Muscle layer of colon (tissue), 2 donors: ENCODE measurements at regions not wholly inside any gene's neighbourhood (a gene's known extent, or its start where the extent isn't known, plus 50 kb on each side); places are given as distances from the start of the nearest gene placed in this dataset.

Source experiments
- H3K27ac ChIP-seq: one replicate; pipeline ENCODE4 v1.7.0; 2013; ENCODE audit warnings: low read depth, mild to moderate bottlenecking, low read length, moderate library complexity
- H3K27me3 ChIP-seq, 2 donors: one replicate each; pipeline ENCODE4 v1.7.0; 2013; ENCODE audit warnings: low read length in 2 of 2, mild to moderate bottlenecking in 2 of 2; ENCODE audit not compliant: insufficient read depth in 2 of 2, control insufficient read depth in 1 of 2
- H3K36me3 ChIP-seq: one replicate; pipeline ENCODE4 v1.7.0; 2013; ENCODE audit warnings: mild to moderate bottlenecking, low read length; ENCODE audit not compliant: insufficient read depth
- H3K4me1 ChIP-seq: one replicate; pipeline ENCODE4 v1.7.0; 2013; ENCODE audit warnings: mild to moderate bottlenecking, low read length; ENCODE audit not compliant: insufficient read depth
- H3K4me3 ChIP-seq, 2 donors: one replicate each; pipeline ENCODE4 v1.7.0; 2013; ENCODE audit warnings: low read length in 2 of 2, low read depth in 1 of 2, mild to moderate bottlenecking in 1 of 2, moderate library complexity in 1 of 2
- H3K9ac ChIP-seq: one replicate; pipeline ENCODE4 v1.7.0; 2013; ENCODE audit warnings: low read length
- H3K9me3 ChIP-seq: one replicate; pipeline ENCODE4 v1.7.0; 2013; ENCODE audit warnings: mild to moderate bottlenecking, low read length
- donor health status: abdominal sarcoma.
- donor health status: Adenocarcinoma of cecum.

DNA sequence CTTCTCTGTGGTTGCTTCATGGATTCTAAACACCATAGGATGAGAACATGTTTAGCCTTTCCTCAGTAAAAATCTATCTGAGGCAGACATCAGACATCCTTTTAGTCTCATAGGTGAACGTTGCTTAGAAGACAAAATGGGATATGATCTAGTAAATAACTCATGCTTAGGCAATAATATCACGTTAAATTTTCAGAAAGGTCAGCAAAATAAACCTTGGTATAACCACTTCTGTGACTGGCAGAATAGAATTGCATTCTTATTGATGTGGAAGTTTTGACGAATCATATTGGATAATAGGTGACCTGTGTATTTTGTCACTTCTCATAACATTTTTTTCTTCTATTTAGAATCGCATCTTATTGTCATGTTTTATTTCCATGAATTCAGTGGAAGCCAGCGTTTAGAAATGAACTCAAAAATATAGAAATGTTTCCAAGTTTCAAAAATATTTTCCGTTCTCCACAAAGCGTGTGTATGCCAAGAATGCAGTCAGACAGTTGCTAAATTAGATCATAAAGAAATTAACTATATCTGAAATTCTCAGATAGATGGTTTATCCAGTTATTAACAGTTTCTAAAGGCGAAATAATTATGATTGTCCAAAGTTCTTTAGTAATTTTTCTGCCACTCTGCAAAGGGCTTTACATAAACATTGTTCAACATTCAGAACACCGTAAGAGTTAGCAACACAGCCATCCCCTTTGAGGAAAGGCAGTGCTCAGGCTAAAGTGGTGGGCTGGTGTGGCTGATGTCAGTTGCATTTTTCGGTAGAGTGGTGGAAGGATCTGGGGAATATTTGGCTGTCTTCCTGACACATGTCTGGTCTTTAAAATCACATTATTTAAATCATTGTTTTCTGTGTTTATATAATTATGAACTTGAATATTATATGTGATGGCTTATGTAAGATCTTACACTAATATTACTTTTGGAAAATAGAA is 827.2 kb downstream of the MTRR start:
- no peaks in the 10 kb centered on the region for H3K36me3 ChIP-seq
- no peaks in the 10 kb centered on the region for H3K9me3 ChIP-seq
- H3K4me3 ChIP-seq, result no peak overlapping the region
- H3K27ac ChIP-seq, result no peak overlapping the region
- no peaks in the 10 kb centered on the region for H3K4me1 ChIP-seq
- H3K9ac ChIP-seq, result no peak overlapping the region
- H3K27me3 ChIP-seq, result no peaks in the 10 kb centered on the region

DNA sequence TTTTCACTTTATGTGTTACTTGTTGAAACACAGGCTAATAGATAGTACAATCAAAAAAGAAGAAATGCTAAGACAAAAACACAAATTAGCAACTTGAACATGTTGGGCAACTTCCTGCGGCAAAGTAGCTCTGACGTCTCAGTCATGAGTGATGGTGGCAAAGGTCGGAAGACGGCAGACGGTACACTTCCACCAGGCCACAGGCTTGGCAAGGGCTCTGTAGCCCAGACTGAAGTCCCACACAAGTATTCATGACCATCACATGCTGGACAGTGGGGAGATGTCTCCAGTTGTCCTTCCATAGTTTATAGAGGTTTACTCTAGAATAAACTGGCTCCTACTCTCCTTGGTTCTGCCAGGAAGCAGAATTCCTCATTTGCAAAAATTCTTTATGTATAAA is 831.3 kb downstream of the MTRR start:
- no peak overlapping the region for H3K27ac ChIP-seq

DNA sequence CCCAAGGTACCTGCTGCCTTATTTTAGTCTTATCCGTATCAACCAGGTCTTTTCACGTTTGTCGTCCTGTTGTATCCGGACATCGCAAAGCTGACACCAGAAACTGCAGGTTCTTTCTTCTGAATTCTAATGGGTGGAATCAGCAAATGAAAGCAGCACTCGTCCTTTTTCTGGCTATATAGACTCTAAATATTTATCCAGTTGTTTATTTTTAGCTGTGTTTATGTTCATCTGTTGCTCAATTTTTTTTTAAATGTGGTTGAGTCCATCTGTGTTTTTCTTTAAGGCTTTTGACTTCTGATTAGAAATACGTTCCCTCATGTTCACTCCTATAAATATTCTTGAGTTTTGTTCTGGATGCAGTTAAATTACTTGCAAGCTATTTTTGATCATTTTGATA is 831.7 kb downstream of the MTRR start:
- Histone ChIP-seq H3K27ac (no peak overlapping the region), H3K4me1 (no peaks in the 10 kb centered on the region), H3K9me3 (no peaks in the 10 kb centered on the region), H3K4me3 (no peak overlapping the region), H3K36me3 (no peaks in the 10 kb centered on the region), H3K9ac (no peak overlapping the region), H3K27me3 (no peaks in the 10 kb centered on the region)

More for the DNA sequence above, 831.3 kb downstream of the MTRR start:
- no peaks in the 10 kb centered on the region for H3K9me3 ChIP-seq
- no peaks in the 10 kb centered on the region for H3K4me1 ChIP-seq
- no peaks in the 10 kb centered on the region for H3K27me3 ChIP-seq
- H3K36me3 ChIP-seq, result no peaks in the 10 kb centered on the region
- H3K9ac ChIP-seq, result no peak overlapping the region
- no peak overlapping the region for H3K4me3 ChIP-seq

DNA sequence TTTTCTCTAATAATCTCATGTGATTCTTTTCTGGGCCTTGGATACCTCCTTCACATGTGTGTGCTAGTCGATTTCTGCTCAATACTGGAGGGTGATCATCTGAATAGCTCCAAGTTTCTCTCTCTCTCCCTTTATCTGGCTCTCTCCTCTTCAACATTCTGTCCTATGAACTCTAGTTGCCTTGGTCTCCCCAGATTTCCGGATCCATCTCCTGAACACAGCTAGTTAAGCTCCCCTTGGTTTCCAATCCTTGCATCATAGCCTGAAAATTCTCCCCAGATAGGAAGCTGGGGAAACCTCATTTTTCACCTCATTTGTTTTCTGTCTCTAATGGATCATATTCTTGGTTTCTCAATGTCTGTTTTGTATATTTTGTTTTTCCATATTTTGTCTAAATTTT is 832.3 kb downstream of the MTRR start:
- Histone ChIP-seq H3K27me3 (no peaks in the 10 kb centered on the region), H3K4me3 (no peak overlapping the region), H3K9me3 (no peaks in the 10 kb centered on the region), H3K9ac (no peak overlapping the region), H3K27ac (no peak overlapping the region), H3K4me1 (no peaks in the 10 kb centered on the region), H3K36me3 (no peaks in the 10 kb centered on the region)

DNA sequence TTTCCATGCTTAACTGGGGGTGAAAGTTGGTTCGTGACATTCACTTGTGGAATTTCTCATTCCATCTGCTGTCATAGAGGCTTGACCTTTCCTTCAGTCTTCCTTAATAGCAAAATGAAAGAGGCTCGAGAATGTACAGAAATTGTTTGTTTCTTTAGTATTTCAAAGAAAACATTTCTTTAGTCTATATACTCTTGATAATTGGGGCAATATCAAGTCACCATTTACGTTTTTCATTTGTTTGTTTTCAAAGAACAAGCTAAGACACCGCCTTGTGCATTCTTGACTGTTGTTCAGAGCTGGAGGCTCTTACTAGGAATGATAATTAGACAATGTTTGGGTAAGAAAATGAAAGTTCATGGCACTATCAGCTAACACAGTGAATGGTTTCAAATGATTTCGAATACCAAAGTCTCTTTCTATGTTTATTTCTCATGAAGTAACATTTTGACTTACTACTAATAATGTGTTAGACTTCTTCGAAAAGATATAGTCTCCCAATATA is 835.4 kb downstream of the SEMA5A start:
- Histone ChIP-seq H3K27ac (no peak overlapping the region), H3K9ac (no peak overlapping the region), H3K27me3 (no peaks in the 10 kb centered on the region), H3K4me1 (no peaks in the 10 kb centered on the region), H3K4me3 (no peak overlapping the region), H3K9me3 (no peaks in the 10 kb centered on the region), H3K36me3 (no peaks in the 10 kb centered on the region)

DNA sequence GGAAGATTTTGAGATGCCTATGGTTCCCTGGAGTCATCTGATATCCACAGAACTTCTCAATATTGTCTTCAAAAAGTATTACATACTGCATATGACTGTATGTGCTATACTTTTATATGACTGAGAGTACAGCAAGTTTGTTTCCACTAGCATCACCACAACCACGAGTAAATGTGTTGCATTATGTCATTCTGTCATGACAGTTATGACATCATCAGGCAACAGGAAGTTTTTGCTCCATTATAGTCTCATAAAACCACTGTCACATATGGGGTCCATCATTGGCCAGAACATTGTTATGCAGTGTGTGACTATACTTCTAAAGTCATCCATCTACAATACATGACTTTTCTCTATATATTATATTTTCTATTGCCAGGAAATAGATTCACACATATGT is 831.7 kb downstream of the SEMA5A start:
- Histone ChIP-seq H3K36me3 (no peaks in the 10 kb centered on the region), H3K9me3 (no peaks in the 10 kb centered on the region), H3K4me1 (no peaks in the 10 kb centered on the region), H3K4me3 (no peak overlapping the region), H3K9ac (no peak overlapping the region), H3K27me3 (no peaks in the 10 kb centered on the region), H3K27ac (no peak overlapping the region)

DNA sequence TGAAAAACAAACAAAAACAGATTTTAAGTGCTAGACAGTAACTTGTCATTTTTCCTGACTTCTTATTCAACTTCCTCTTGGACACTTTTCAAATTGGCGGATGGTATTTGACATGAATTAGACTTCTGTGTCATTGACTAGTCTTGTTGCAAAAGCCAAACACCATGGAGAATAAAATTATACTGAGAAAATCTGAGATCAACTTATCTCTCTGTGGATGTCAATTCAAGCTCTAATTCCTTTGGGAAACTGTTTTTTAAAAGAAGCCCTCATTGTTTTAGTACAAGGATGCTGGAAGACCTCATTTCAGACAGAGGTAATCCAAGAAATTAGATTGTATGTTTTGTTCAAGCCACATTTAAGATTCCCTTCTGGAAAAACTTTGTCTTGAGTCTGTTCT is 831.0 kb downstream of the SEMA5A start:
- no peaks in the 10 kb centered on the region for H3K9me3 ChIP-seq
- no peak overlapping the region for H3K9ac ChIP-seq

DNA sequence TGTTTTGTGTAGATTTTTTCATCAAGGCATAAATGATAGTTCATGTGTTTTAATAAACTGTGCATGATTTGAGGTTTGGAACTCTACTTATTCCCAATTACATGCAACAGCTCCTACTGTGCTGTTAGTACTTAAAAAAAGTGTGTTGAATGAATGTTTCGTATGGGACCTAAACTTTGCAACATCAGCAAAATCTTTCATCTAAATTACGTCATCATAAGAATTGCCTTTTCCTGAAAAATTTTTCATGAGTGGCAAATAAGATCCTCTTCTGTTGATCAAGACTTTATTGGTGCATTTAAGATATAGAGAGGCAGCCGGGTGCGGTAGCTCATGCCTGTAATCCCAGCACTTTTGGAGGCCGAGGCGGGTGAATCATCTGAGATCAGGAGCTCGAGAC is 826.1 kb downstream of the SEMA5A start:
- H3K9me3 ChIP-seq, result no peaks in the 10 kb centered on the region
- H3K27ac ChIP-seq, result no peak overlapping the region
- no peaks in the 10 kb centered on the region for H3K4me1 ChIP-seq
- H3K36me3 ChIP-seq, result no peaks in the 10 kb centered on the region
- H3K9ac ChIP-seq, result no peak overlapping the region
- no peaks in the 10 kb centered on the region for H3K27me3 ChIP-seq
- H3K4me3 ChIP-seq, result no peak overlapping the region

More for the DNA sequence above, 831.0 kb downstream of the SEMA5A start:
- no peak overlapping the region for H3K4me3 ChIP-seq
- no peak overlapping the region for H3K27ac ChIP-seq
- H3K36me3 ChIP-seq, result no peaks in the 10 kb centered on the region
- no peaks in the 10 kb centered on the region for H3K4me1 ChIP-seq
- no peaks in the 10 kb centered on the region for H3K27me3 ChIP-seq

DNA sequence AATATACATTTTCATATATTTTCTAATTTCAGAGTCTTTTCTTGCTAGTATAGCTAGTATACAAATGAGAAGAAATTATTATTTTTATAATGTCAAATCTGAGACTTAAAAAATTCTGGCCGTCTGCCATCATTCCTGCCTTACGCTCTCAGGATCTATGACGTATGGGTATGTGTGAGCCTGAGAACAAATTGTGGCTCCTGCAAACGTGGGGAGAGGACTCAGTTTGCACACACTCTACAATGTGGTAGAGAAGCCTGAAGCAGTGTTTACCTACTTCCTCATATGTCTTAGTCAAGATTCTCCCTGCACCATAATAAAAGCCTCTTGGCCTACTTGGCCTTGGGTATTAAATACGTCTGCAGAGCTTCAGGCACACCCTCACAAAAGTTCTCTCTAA is 825.4 kb downstream of the SEMA5A start:
- no peaks in the 10 kb centered on the region for H3K9me3 ChIP-seq
- no peaks in the 10 kb centered on the region for H3K36me3 ChIP-seq

DNA sequence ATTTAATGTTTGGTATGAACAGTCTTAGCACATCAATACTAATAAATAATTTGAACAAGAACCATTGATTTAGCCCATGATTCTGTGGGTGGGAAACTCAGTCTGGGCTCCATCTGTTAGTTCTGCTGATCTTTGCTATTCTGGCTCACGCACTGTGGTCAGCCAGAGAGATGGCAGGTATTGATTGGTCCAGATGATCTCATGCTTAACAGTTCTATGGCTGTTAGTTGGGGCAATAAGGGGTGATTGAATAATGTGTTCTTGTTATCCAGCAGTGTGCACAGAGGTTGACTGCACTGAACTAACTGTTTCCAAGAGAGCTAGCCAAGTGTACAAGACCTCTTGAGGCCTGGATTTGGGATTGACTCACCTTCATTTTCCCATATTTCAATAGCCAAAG is 824.3 kb downstream of the SEMA5A start:
- Histone ChIP-seq H3K27ac (no peak overlapping the region), H3K27me3 (no peaks in the 10 kb centered on the region), H3K9ac (no peak overlapping the region)

More for the DNA sequence above, 825.4 kb downstream of the SEMA5A start:
- Histone ChIP-seq H3K4me3 (no peak overlapping the region), H3K27me3 (no peaks in the 10 kb centered on the region), H3K9ac (no peak overlapping the region), H3K27ac (no peak overlapping the region), H3K4me1 (no peaks in the 10 kb centered on the region)

DNA sequence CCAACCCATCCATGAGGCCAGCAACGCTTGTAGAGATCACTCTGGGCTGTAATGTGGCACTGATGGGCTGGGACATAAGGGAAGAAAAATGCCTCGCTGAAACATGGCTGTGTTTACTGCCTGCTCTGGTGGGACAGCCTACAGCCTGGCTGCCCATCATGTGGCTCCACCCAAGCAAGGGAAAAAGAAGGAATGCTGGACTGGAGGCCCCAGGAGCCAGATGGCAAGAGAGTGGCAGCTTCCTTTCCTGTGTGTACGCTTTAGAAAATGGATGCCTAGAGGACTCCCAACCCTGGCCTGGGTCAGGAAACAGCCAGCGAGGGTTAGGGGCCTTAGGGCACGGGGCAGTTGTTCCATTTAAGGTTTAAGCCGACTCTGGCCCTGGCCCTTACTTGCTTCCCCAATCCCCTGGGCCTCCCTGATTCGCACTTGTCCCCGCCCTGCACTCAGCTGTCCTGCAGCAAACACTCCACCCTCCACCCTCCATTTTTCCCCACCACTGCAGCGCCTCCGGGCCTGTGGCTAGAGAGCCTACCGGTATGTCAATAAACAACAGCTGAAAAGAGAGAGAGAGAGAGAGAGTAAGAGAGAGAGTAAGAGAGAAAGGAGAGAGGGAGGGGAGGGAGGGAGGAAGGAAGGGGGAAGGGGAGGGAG is 819.4 kb downstream of the SEMA5A start:
- H3K9ac ChIP-seq, result no peak overlapping the region
- no peak overlapping the region for H3K27ac ChIP-seq
- H3K4me1 ChIP-seq, result no peaks in the 10 kb centered on the region

More for the DNA sequence above, 824.3 kb downstream of the SEMA5A start:
- no peaks in the 10 kb centered on the region for H3K4me1 ChIP-seq
- H3K4me3 ChIP-seq, result no peak overlapping the region
- no peaks in the 10 kb centered on the region for H3K36me3 ChIP-seq
- no peaks in the 10 kb centered on the region for H3K9me3 ChIP-seq

More for the DNA sequence above, 819.4 kb downstream of the SEMA5A start:
- H3K4me3 ChIP-seq, result no peak overlapping the region
- no peaks in the 10 kb centered on the region for H3K9me3 ChIP-seq
- H3K27me3 ChIP-seq, result no peaks in the 10 kb centered on the region
- H3K36me3 ChIP-seq, result no peaks in the 10 kb centered on the region
